Panc1 (cell line): ENCODE measurements at regions not wholly inside any gene's neighbourhood (a gene's known extent, or its start where the extent isn't known, plus 50 kb on each side); places are given as distances from the start of the nearest gene placed in this dataset.

ENCODE experiments used
- ATAC-seq: fragments of 200-7000 bp; cut with Tn5 transposase; 2 replicates; pipeline ENCODE4 v1.9.1; 2020; ENCODE audit warnings: mild to moderate bottlenecking, moderate library complexity
- BruUV-seq: library from RNA; stranded (reverse); fragments of 400-500 nt; replicated peaks from 2 replicates; lab custom pipeline; 2021; lab: Mats Ljungman, UMichigan
- CTCF ChIA-PET: fragments of 300-600 bp; sonication (Branson Sonifier 250); formaldehyde crosslinking; loops from one replicate; lab custom pipeline; 2022; ENCODE audit warnings: antibody characterized with exemption; lab: Charles Lee
- POLR2A ChIA-PET: fragments of 300-600 bp; sonication (Branson Sonifier 250); formaldehyde crosslinking; loops from one replicate; lab custom pipeline; 2022; ENCODE audit warnings: antibody characterized with exemption; lab: Charles Lee
- DNase-seq: peaks from one replicate; pipeline ENCODE4 v3.0.0-alpha.2; 2010; ENCODE audit warnings: low read depth, low spot score
- H3K27ac ChIP-seq: 2 replicates; pipeline ENCODE4 v1.5.1; 2011; ENCODE audit warnings: mild to moderate bottlenecking, low read length, inconsistent platforms
- H3K27me3 ChIP-seq: fragments of 200-500 bp; sonication (Bioruptor generic); 2 replicates; pipeline ENCODE4 v1.6.0; 2014; ENCODE audit warnings: low read length, inconsistent platforms; ENCODE audit not compliant: control insufficient read depth, insufficient read depth
- H3K36me3 ChIP-seq: fragments of 200-500 bp; sonication (Bioruptor generic); 2 replicates; pipeline ENCODE4 v1.5.1; 2014; ENCODE audit warnings: inconsistent platforms, mild to moderate bottlenecking, low read length, moderate library complexity; ENCODE audit not compliant: control insufficient read depth, insufficient read depth
- H3K4me1 ChIP-seq: 2 replicates; pipeline ENCODE4 v1.5.1; 2011; ENCODE audit warnings: inconsistent platforms, mild to moderate bottlenecking, low read length, moderate library complexity; ENCODE audit not compliant: control insufficient read depth, insufficient read depth
- H3K4me3 ChIP-seq, 2 experiments: 2 replicates each; pipeline ENCODE4 v1.5.1; 2011 to 2012; ENCODE audit warnings: low read depth in 2 of 2, low read length in 2 of 2, mild to moderate bottlenecking in 2 of 2, inconsistent platforms in 1 of 2, moderate library complexity in 1 of 2
- H3K9me3 ChIP-seq: fragments of 200-500 bp; sonication (Bioruptor generic); 2 replicates; pipeline ENCODE4 v1.5.1; 2014; ENCODE audit warnings: low read depth, mild to moderate bottlenecking, inconsistent platforms, low read length, moderate library complexity; ENCODE audit not compliant: control insufficient read depth, insufficient read depth
- CTCF ChIP-seq: fragments of 450-650 bp; IDR thresholded peaks from 2 replicates; pipeline ENCODE4 v1.5.1; 2017; ENCODE audit warnings: mild to moderate bottlenecking
- POLR2AphosphoS5 ChIP-seq: IDR thresholded peaks from 2 replicates; pipeline ENCODE4 v1.6.1; 2012; ENCODE audit warnings: mild to moderate bottlenecking, low read depth, low read length, moderate library complexity
- REST ChIP-seq, 2 experiments: IDR thresholded peaks; 2 replicates each; pipeline ENCODE4 v1.6.1; 2011 to 2012; ENCODE audit warnings: low read depth in 2 of 2, control low read depth in 1 of 2, low read length in 1 of 2, mild to moderate bottlenecking in 1 of 2, moderate library complexity in 1 of 2; ENCODE audit not compliant: insufficient read depth in 1 of 2
- SIN3A ChIP-seq: IDR thresholded peaks from 2 replicates; pipeline ENCODE4 v1.6.1; 2012; ENCODE audit warnings: low read depth, mild to moderate bottlenecking, low read length, moderate library complexity, borderline replicate concordance; ENCODE audit not compliant: insufficient read depth
- TCF7L2 ChIP-seq: IDR thresholded peaks from 2 replicates; pipeline ENCODE4 v1.6.1; 2011; ENCODE audit warnings: mild to moderate bottlenecking, low read depth, low read length, inconsistent platforms
- in situ Hi-C: cut with HindIII; loops from 2 replicates; pipeline ENCODE4 v1.10.0; 2016; ENCODE audit warnings: low sequenced_read_pairs, low pct_unique_long_range_greater_than_20kb
- intact Hi-C: fragments of 100-400 bp; cut with micrococcal nuclease; formaldehyde crosslinking; loops from one replicate; pipeline ENCODE4 v1.10.0; 2022; ENCODE audit not compliant: unreplicated experiment

- no TSS peak for BruUV-seq
- DNase-seq = no peak
- POLR2A ChIA-PET = no interaction called here
- no peak for ATAC-seq
- H3K27ac ChIP-seq = no peak overlapping the region
- CTCF ChIA-PET = no interaction called here
- H3K9me3 ChIP-seq = no peaks in the 10 kb centered on the region
- H3K27me3 ChIP-seq = no peaks in the 10 kb centered on the region
- intact Hi-C loops = no loop called here
- no peaks in the 10 kb centered on the region for H3K36me3 ChIP-seq
- TF ChIP-seq TCF7L2 (no peak), POLR2AphosphoS5 (no peak), CTCF (no peak), SIN3A (no peak), REST (IDR thresholded peaks at IDR 0.05; ENCODE audit: insufficient read depth in 1 of 2, low read depth in 2 of 2, low read length in 1 of 2) (no peak)
- in situ Hi-C loops = no loop called here
- H3K4me1 ChIP-seq = no peaks in the 10 kb centered on the region
- no peak overlapping the region for H3K4me3 ChIP-seq
These were observed 276.7 kb upstream of the ARRDC4 start for GRCh38 chr15:97683831-97684230.

GRCh38 chr15:97684249-97684648, 276.3 kb upstream of the ARRDC4 start:
- in situ Hi-C loops = no loop called here

More at GRCh38 chr15:97684249-97684648, 276.3 kb upstream of the ARRDC4 start:
- no peak for ATAC-seq
- Histone ChIP-seq H3K9me3 (no peaks in the 10 kb centered on the region), H3K4me1 (no peaks in the 10 kb centered on the region), H3K27me3 (no peaks in the 10 kb centered on the region), H3K4me3 (no peak overlapping the region), H3K27ac (no peak overlapping the region), H3K36me3 (no peaks in the 10 kb centered on the region)
- POLR2A ChIA-PET = no interaction called here
- no TSS peak for BruUV-seq
- CTCF ChIA-PET = no interaction called here
- intact Hi-C loops = no loop called here
- no peak for DNase-seq
- no peak for TF ChIP-seq REST (IDR thresholded peaks at IDR 0.05; ENCODE audit: insufficient read depth in 1 of 2, low read depth in 2 of 2, low read length in 1 of 2)
